ENCODE measurements at regions not wholly inside any gene's neighbourhood (a gene's known extent, or its start where the extent isn't known, plus 50 kb on each side); places are given as distances from the start of the nearest gene placed in this dataset.
"Not testable (repeated sequence)": the region's sequence is repeated elsewhere in the genome, so short reads cannot be mapped to it uniquely, and the experiment has no call there.

GRCh38 chr7:69182596-69183467, 415.4 kb upstream of the AUTS2 start:
- DNase-seq (ENCODE audit: low read depth in 2 of 2): no peak

- no peak for DNase-seq (ENCODE audit: low read depth in 2 of 2)
Observed at GRCh38 chr7:69184339-69184738, 413.9 kb upstream of the AUTS2 start.

GRCh38 chr7:69185170-69185569, 413.1 kb upstream of the AUTS2 start:
- DNase-seq (ENCODE audit: low read depth in 2 of 2): no peak

DNA sequence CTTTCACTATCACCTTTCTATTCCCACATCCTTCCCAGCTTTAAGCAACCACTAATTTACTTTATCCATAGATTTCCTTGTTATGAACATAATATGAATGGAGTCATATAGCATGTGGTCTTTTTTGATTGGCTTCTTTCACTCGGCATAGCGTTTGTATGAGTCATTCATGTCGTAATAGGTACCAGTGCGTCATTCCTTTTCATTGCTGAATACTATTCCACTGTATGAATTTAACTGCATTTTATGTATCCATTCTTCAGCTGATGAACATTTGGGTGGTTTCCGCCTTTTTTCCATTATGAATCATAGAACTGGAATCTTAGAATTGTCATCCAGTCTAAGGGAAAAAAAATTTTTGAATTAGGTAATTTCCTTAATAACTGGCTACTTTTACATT, 411.3 kb upstream of the AUTS2 start:
- no peak for DNase-seq (ENCODE audit: low read depth in 2 of 2)

GRCh38 chr7:69187824-69188333, 410.4 kb upstream of the AUTS2 start:
- no peak for DNase-seq (ENCODE audit: low read depth in 2 of 2)

GRCh38 chr7:69189406-69189805, 408.9 kb upstream of the AUTS2 start:
- no peak for DNase-seq (ENCODE audit: low read depth in 2 of 2)

- no peak for DNase-seq (ENCODE audit: low read depth in 2 of 2)
Observed at GRCh38 chr7:69190025-69190424, 408.2 kb upstream of the AUTS2 start.

DNA sequence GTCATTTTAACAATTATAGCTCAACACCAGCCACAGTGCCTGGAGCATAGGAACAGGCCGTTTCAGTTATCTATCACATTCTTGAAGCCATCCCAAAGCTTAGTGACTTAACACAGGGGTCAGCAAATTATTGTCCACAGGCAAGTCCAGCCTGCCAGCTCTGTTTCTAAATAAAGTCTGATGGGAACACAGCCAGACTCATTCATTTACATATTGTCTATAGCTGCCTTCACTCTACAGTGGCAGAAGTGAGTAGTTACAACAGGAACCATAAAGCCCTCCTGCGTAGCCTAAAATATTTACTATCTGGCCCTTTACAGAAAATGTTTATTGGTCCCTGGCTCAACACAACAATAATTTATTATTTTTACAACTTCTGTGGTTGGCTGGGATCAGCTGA, 407.5 kb upstream of the AUTS2 start:
- DNase-seq (ENCODE audit: low read depth in 2 of 2): no peak

DNA sequence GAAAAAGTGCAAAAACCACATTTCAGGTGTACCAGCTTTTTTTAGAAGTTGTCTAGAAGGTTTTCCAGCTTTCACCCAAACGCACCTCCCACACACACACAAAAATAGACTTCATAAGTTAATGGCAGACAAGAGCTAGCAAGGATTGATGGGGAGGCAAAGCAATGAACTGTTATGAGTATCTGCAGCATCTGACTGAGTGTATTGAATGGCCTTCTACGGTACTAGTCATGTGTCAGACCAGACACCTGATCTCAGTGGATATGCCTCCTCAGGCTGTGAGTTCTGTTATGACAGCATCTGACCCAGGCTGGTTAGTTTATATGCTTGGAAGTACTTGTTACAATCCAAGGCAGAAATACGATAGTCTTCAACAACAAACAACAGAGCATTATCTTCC, 406.1 kb upstream of the AUTS2 start:
- no peak for DNase-seq (ENCODE audit: low read depth in 2 of 2)

GRCh38 chr7:69193061-69193460, 405.2 kb upstream of the AUTS2 start:
- DNase-seq (ENCODE audit: low read depth in 2 of 2): no peak

DNA sequence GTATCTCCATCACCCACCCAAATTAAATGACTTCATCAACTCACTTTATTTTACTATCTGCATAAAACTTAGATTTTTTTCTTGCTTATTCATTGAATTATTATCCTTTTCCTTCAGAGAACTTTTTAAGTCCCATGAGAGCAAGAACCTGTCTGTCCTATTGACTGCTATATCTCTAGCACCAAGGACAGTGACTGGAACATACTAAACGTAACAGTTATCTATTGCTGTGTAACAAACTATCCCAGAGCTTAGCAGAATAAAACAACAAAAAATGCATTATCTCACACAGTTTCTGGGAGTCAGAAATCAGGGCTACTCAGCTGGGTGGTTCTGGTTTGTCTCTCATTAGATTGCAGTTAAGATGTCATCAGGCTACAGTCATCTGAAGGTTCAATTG, 401.7 kb upstream of the AUTS2 start:
- DNase-seq (ENCODE audit: low read depth in 2 of 2): no peak

DNA sequence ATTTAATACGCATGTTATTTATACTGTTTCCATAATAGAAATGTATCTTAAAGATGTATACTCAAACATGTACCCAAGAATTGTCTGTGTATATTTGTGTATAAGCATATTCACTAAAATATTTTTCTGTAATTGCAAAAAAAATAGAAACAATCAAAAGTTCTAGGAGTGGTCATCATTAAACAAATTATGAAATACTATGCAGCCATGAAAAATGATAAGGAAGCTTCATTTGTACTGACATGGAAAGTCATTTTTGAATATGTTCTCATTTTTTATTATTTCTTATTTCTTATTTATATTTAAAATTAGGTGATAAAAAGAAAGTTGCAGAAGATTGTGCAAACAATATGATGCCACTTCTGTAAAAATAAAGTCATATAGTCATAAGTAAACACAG, 400.0 kb upstream of the AUTS2 start:
- no peak for DNase-seq (ENCODE audit: low read depth in 2 of 2)

DNA sequence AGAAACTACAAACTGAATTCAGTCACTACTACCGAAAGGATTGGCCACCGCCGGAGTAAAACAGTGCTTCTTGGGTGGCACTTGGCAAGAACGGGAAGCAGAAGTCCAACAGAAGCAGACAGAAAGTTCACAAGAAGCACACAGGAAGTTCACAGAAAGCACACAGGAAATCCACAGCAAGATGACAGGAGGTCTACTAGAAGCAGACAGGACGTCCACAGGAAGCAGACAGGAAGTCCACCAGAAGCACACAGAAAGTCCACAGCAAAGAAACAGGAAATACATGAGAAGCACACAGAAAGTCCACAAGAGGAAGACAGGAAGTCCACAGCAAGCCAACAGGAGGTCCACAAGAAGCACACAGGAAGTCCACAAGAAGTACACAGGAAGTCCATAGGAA, 399.2 kb upstream of the AUTS2 start:
- DNase-seq (ENCODE audit: low read depth in 2 of 2): no peak

- DNase-seq (ENCODE audit: low read depth in 2 of 2): no peak
Observed at GRCh38 chr7:69199661-69200060, 398.6 kb upstream of the AUTS2 start.

- no peak for DNase-seq (ENCODE audit: low read depth in 2 of 2)
Observed at GRCh38 chr7:69203871-69204270, 394.4 kb upstream of the AUTS2 start.

DNA sequence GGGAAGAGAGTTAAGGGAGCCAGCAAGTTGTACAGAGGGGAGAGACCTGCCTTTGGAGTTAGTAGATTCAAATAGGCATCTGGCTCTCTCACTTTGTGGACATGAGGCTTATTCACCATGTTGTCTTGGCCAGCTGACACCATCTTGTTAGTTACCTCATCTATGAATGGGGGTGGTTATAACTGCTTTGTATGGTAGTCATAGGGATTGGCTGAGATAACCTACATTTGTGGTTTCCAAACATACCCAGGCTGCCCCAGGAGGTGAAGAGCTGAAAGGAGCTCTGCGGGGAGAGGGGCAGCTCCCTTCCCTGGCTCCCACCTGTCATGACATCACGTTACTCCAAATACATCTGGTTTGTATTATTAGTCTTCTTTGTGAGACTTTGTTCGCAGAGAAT, 393.3 kb upstream of the AUTS2 start:
- no peak for DNase-seq (ENCODE audit: low read depth in 2 of 2)

GRCh38 chr7:69205581-69205980, 392.7 kb upstream of the AUTS2 start:
- DNase-seq (ENCODE audit: low read depth in 2 of 2): no peak

DNA sequence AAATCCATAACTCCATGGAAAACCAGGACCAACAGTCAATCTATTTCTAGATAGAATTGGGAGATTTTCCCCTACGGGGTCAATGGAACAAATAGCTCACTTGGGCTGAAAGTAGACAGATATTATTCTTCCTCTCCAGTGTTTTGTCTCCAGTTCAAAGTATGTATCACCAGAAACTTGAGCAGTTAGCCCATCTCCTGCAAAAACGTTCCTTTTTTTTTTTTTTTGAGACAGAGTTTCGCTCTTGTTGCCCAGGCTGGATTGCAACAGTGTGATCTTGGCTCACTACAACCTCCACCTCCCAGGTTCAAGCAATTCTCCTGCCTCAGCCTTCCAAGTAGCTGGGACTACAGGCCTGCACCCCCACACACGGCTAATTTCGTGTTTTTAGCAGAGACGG, 390.0 kb upstream of the AUTS2 start:
- DNase-seq (ENCODE audit: low read depth in 2 of 2): no peak

- no peak for DNase-seq (ENCODE audit: low read depth in 2 of 2)
Observed at GRCh38 chr7:69208848-69209247, 389.4 kb upstream of the AUTS2 start.

DNA sequence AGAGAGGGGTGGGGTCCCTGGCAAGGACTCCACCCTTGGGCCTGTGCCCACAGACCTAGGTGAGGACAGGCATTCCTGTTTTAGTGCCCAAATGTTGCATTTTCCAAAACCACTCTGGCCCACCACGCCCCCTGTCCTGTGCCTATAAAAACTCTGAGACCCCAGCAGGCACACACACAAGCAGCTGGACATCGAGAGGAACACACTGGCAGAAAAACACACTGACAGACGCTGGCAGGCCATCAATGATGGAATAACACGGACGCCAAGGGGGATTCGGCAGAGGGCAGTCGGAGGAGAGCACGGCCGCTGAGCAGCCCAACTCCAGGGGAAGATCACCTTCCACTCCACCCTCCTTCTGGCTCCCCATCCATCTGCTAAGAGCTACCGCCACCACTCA, 386.9 kb upstream of the AUTS2 start:
- no peak for DNase-seq (ENCODE audit: low read depth in 2 of 2)

- DNase-seq (ENCODE audit: low read depth in 2 of 2): no peak
Observed at GRCh38 chr7:69211739-69212138, 386.5 kb upstream of the AUTS2 start.

DNA sequence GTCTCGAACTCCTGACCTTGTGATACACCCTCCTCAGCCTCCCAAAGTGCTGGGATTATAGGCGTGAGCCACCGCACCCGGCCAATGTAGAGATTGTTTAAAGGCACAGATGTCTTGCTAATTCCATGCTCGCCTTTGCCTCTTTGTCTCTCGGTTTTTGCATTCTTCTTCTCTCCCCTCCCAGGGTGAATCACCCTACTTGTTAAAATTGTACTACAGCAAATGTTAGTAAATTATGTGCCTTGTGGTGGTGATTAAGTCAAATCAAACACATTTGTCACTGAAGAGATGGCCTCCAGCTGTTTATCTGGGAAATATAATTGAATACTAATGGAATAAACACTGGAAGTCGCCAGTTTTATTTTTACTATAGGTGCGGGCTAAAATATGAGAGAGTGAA, 384.4 kb upstream of the AUTS2 start:
- DNase-seq (ENCODE audit: low read depth in 2 of 2): no peak

DNA sequence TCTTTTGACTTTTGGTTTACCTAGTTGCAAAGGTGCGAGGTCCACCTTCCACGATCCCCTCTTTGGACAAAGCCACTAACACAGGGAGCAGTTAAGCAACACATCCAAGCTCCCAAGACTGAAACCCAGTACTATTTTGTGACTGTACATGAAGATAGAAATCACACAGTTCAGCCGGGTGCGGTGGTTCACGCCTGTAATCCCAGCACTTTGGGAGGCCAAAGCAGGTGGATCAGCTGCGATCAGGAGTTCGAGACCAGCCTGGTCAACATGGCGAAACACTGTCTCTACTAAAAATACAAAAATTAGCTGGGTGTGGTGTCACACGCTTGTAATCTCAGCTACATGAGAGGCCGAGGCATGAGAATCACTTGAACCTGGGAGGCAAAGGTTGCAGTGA, 382.8 kb upstream of the AUTS2 start:
- DNase-seq (ENCODE audit: low read depth in 2 of 2): not testable (repeated sequence)
